HepG2 (cell line): ENCODE measurements at regions not wholly inside any gene's neighbourhood (a gene's known extent, or its start where the extent isn't known, plus 50 kb on each side); places are given as distances from the start of the nearest gene placed in this dataset.

Experiments used
- FOXM1 ChIP-seq: sonication (generic); formaldehyde crosslinking; IDR thresholded peaks from 2 replicates; pipeline ENCODE4 v1.5.0; 2020; ENCODE audit warnings: missing genetic modification reagents
- GLI4 ChIP-seq: sonication (generic); formaldehyde crosslinking; IDR thresholded peaks from 2 replicates; pipeline ENCODE4 v1.5.1; 2020; ENCODE audit warnings: missing genetic modification reagents, mild to moderate bottlenecking, moderate library complexity, borderline replicate concordance
- JUND ChIP-seq: sonication (generic); formaldehyde crosslinking; IDR thresholded peaks from 2 replicates; pipeline ENCODE4 v1.8.0; 2022; ENCODE audit warnings: mild to moderate bottlenecking, missing genetic modification reagents
- TP53 ChIP-seq: sonication (generic); formaldehyde crosslinking; conservative IDR thresholded peaks from 2 replicates; pipeline ENCODE4 v1.4.0; 2020; ENCODE audit warnings: missing genetic modification reagents
- U2AF1 ChIP-seq: fragments of 200-400 bp; formaldehyde crosslinking; optimal IDR thresholded peaks from 2 replicates; pipeline ENCODE3; 2017; ENCODE audit warnings: mild to moderate bottlenecking, low read depth, low read length
- ZNF274 ChIP-seq: sonication (generic); formaldehyde crosslinking; IDR thresholded peaks from 2 replicates; pipeline ENCODE4 v1.5.1; 2020; ENCODE audit warnings: mild to moderate bottlenecking, missing genetic modification reagents
- ZNF382 ChIP-seq: sonication (generic); formaldehyde crosslinking; IDR thresholded peaks from 2 replicates; pipeline ENCODE4 v1.5.0; 2020; ENCODE audit warnings: missing genetic modification reagents, mild to moderate bottlenecking, borderline replicate concordance
- TF ChIP-seq, protein P1 (sequence below): sonication (generic); formaldehyde crosslinking; IDR thresholded peaks from 2 replicates; pipeline ENCODE4 v1.4.0; 2020; ENCODE audit warnings: missing genetic modification reagents
- TF ChIP-seq, protein P2 (sequence below): sonication (generic); formaldehyde crosslinking; IDR thresholded peaks from 2 replicates; pipeline ENCODE4 v1.5.0; 2020; ENCODE audit warnings: mild to moderate bottlenecking, missing genetic modification reagents, moderate library complexity
- TF ChIP-seq, protein P3 (sequence below): sonication (generic); formaldehyde crosslinking; IDR thresholded peaks from 2 replicates; pipeline ENCODE4 v1.5.1; 2020; ENCODE audit warnings: mild to moderate bottlenecking, missing genetic modification reagents, borderline replicate concordance

DNA sequence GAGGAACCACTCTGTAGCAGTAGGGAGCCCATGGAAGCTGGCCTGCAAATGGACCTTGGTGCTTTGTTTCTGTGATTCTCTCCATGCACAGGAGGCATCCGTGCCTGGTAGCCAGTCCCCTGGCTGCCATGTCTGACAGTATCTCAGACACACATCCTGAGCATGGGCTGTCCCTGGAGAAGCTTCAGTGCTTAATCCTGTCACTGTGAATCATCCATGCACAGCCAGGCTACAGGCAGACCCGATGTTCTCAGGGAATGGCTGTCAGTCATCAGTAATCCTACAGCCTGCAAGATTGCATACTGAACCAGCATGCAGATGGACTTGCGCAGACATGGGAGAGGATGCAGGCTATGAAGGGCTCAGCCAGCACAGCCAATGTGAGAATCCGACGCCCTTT is 606.3 kb upstream of the PLXNA2 start:
- TF ChIP-seq, protein P1, sequence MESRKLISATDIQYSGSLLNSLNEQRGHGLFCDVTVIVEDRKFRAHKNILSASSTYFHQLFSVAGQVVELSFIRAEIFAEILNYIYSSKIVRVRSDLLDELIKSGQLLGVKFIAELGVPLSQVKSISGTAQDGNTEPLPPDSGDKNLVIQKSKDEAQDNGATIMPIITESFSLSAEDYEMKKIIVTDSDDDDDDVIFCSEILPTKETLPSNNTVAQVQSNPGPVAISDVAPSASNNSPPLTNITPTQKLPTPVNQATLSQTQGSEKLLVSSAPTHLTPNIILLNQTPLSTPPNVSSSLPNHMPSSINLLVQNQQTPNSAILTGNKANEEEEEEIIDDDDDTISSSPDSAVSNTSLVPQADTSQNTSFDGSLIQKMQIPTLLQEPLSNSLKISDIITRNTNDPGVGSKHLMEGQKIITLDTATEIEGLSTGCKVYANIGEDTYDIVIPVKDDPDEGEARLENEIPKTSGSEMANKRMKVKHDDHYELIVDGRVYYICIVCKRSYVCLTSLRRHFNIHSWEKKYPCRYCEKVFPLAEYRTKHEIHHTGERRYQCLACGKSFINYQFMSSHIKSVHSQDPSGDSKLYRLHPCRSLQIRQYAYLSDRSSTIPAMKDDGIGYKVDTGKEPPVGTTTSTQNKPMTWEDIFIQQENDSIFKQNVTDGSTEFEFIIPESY (CRISPR knock-in tag) = no peak
- TF ChIP-seq GLI4 (CRISPR knock-in tag) = no peak
- TF ChIP-seq, protein P2, sequence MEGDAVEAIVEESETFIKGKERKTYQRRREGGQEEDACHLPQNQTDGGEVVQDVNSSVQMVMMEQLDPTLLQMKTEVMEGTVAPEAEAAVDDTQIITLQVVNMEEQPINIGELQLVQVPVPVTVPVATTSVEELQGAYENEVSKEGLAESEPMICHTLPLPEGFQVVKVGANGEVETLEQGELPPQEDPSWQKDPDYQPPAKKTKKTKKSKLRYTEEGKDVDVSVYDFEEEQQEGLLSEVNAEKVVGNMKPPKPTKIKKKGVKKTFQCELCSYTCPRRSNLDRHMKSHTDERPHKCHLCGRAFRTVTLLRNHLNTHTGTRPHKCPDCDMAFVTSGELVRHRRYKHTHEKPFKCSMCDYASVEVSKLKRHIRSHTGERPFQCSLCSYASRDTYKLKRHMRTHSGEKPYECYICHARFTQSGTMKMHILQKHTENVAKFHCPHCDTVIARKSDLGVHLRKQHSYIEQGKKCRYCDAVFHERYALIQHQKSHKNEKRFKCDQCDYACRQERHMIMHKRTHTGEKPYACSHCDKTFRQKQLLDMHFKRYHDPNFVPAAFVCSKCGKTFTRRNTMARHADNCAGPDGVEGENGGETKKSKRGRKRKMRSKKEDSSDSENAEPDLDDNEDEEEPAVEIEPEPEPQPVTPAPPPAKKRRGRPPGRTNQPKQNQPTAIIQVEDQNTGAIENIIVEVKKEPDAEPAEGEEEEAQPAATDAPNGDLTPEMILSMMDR (CRISPR knock-in tag) = no peak
- TF ChIP-seq TP53 (CRISPR knock-in tag) = no peak
- no peak for TF ChIP-seq U2AF1
- TF ChIP-seq JUND (CRISPR knock-in tag) = no peak
- TF ChIP-seq, protein P3, sequence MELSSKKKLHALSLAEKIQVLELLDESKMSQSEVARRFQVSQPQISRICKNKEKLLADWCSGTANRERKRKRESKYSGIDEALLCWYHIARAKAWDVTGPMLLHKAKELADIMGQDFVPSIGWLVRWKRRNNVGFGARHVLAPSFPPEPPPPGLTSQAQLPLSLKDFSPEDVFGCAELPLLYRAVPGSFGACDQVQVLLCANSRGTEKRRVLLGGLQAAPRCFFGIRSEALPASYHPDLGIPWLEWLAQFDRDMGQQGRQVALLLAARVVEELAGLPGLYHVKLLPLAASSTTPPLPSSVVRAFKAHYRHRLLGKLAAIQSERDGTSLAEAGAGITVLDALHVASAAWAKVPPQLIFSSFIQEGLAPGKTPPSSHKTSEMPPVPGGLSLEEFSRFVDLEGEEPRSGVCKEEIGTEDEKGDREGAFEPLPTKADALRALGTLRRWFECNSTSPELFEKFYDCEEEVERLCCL (CRISPR knock-in tag) = no peak
- no peak for TF ChIP-seq FOXM1 (CRISPR knock-in tag)
- no peak for TF ChIP-seq ZNF274 (CRISPR knock-in tag)
- TF ChIP-seq ZNF382 = no peak
